Epithelial cell of proximal tubule (primary cell): ENCODE measurements at regions not wholly inside any gene's neighbourhood (a gene's known extent, or its start where the extent isn't known, plus 50 kb on each side); places are given as distances from the start of the nearest gene placed in this dataset.

Source experiments
- DNase-seq: peaks from one replicate; pipeline ENCODE4 v3.0.0-alpha.2; 2011; ENCODE audit warnings: low read depth
- H3K4me3 ChIP-seq: 2 replicates; pipeline ENCODE4 v1.5.1; 2011; ENCODE audit warnings: low read depth, mild to moderate bottlenecking, low read length
- CTCF ChIP-seq: conservative IDR thresholded peaks from 2 replicates; pipeline ENCODE4 v1.5.1; 2012; ENCODE audit warnings: low read depth, mild to moderate bottlenecking, low read length

DNA sequence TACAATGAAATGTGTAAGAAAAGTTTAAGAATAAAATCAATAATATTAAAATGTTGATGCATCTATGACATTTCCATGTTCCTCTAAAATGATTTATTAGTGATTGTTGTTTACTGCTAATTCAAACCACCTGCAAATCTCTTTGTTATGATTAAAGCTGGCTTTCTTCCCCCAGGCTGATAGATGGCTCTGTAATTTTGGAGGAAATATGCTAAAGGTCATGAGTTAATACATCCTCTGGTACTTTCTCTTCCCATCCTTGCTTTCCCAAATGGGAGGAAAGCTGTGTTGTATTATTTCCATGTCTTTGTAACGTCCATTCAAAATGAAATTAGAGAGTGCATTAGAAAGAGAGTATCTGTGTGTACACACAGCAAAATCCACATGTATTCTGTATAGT, 139.5 kb upstream of the TMCO5A start:
- DNase-seq: no peak
- no peak overlapping the region for H3K4me3 ChIP-seq
- no peak for TF ChIP-seq CTCF

- H3K4me3 ChIP-seq: no peak overlapping the region
- TF ChIP-seq CTCF: no peak
- no peak for DNase-seq
These were observed 132.9 kb upstream of the TMCO5A start for GRCh38 chr15:37801529-37801928.

DNA sequence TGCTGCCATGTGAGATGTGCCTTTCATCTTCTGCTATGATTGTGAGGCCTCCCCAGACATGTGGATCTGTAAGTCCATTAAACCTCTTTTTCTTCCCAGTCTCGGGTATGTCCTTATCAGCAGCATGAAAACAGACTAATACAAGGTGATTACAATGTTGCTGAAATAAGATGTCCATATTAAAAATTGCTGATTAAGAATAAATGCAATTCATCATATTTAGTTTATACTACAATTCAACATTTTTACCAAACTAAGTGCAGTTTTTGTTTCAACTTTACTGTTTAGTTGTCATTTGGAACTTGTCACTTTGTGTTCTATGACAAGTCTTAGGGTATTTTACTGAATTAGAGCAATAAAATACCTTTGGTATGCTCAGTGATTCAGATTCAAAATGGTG, 127.6 kb upstream of the TMCO5A start:
- H3K4me3 ChIP-seq: no peak overlapping the region
- DNase-seq: no peak
- no peak for TF ChIP-seq CTCF

GRCh38 chr15:37810381-37810780, 124.1 kb upstream of the TMCO5A start:
- no peak overlapping the region for H3K4me3 ChIP-seq
- no peak for TF ChIP-seq CTCF
- DNase-seq: no peak

- H3K4me3 ChIP-seq: no peak overlapping the region
- no peak for DNase-seq
- TF ChIP-seq CTCF: no peak
These were observed 121.1 kb upstream of the TMCO5A start for GRCh38 chr15:37813306-37813705.

GRCh38 chr15:37814847-37815515, 119.5 kb upstream of the TMCO5A start:
- no peak overlapping the region for H3K4me3 ChIP-seq
- no peak for DNase-seq
- no peak for TF ChIP-seq CTCF

GRCh38 chr15:37818152-37818677, 116.2 kb upstream of the TMCO5A start:
- no peak overlapping the region for H3K4me3 ChIP-seq
- TF ChIP-seq CTCF: no peak
- no peak for DNase-seq
